NCI-H345 treated with DMSO at 0.1 percent for 48 hours (cell line): ENCODE measurements at regions not wholly inside any gene's neighbourhood (a gene's known extent, or its start where the extent isn't known, plus 50 kb on each side); places are given as distances from the start of the nearest gene placed in this dataset.
"Not testable (repeated sequence)": the region's sequence is repeated elsewhere in the genome, so short reads cannot be mapped to it uniquely, and the experiment has no call there.

Experiments used
- DNase-seq: peaks from one replicate; lab custom pipeline; 2025; ENCODE audit not compliant: unreplicated experiment; lab: John Stamatoyannopoulos, UW

DNA sequence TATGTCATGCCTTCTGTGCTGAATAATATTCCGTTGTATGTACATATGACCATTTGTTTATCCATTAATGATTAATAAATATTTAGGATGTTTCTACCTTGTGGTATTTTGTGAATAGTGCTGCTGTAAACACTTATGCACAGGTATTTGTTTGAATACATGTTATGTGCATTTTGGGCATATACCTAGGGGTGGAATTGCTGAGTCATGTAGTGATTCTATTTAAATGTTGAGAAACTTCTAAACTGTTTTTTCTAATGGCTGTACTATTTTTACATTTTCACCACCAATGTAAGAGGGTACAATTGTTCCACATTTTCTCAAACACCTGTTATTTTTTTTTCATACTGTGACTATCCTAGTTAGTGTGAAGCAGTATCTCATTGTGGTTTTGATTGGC lies 1318.6 kb downstream of the TECRL start:
- DNase-seq: no peak

DNA sequence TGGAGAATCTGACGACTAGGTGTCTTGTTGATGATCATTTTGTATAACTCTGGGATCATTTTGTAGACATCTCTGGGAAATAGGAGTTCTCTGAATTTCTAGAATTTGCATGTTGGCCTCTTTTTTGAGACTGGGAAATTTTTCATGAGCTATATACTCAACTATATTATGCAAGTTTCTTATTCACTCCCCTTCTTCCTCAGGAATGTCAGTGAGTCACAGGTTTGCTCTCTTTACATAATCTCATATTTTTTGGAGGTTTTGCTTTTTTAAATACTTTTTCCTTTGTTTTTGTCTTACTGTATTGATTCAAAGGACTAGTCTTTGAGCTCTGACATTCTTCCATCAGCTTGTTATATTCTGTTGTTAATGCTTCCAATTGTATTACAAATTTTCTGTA lies 1324.2 kb downstream of the TECRL start:
- DNase-seq: no peak

GRCh38 chr4:63080934-63081333 lies 1328.3 kb downstream of the TECRL start:
- DNase-seq: no peak

- no peak for DNase-seq
Measured at GRCh38 chr4:63063760-63064159, 1345.5 kb downstream of the TECRL start.

- DNase-seq: not testable (repeated sequence)
Measured at GRCh38 chr4:63062891-63063290, 1346.4 kb downstream of the TECRL start.

GRCh38 chr4:63049726-63050125 lies 1359.5 kb downstream of the TECRL start:
- no peak for DNase-seq

DNA sequence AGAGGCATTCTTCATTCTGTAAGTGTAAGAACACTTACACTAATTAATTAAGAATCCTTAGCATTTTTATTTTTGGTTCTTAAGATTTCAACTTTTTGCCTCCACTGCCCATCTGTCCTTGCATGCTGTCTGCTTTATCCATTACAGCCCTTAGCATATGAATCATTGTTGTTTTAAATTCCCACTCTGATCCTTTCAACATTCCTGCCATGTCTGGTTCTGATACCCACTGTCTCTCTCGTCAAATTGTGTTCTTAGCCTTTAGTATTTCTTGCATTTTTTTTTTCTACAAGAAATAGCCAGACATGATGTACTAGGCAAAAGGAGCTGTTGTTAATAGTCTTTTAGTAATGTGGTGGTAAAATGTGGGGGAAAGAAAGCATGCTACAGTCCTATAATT lies 1360.0 kb downstream of the TECRL start:
- no peak for DNase-seq

DNA sequence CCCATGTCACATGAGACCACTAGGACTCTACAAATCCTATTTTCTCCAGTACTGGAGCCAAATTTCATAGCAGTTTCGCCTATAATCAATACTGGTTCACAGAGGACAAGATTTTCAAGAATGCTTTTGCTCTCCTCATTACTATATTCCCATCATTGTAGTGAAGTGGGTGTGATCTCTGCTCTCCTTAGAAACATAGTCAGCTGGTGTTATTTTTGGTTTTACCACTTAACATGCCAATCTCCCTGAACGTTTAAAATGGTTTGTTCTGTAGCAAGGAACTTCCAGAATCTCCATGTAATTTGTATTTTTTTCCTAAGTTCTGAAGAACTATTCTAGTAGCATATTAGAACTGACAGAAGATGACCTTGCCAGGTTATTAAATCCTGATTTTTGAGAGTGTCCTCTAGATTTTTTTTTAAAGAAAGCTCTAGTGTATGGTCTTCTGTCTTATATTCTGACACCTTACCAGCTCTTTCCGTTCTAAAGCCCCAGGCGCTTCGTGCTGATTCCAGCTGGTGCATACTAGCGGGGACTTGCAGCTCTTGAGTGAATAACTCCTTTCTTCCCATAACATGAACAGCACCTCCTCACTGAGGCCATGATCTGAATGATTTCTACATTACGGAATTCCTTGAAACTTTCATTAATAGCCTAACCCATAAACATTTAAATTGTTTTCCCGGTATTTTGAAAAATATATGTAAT lies 1372.9 kb downstream of the TECRL start:
- DNase-seq: no peak

DNA sequence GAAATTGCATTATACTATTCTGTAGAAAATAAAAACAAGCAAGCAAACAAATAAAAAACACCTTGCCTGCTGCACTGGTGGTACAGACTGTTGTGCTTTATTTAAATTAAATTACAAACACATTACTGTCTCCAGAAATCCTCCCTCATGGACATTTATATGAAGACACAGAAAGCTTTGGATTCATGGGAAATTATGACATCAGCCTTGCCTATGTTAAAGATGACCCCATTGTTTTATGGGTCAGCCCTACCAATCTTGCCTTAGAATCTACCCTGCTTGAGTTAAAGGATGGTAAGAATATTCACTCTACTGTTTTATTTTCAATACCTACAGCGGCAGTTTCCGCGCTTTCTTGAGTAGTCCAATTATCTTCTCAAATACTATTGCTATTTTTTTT lies 1379.9 kb downstream of the TECRL start:
- DNase-seq: no peak

GRCh38 chr4:63020661-63021060 lies 1388.6 kb downstream of the TECRL start:
- DNase-seq: no peak

DNA sequence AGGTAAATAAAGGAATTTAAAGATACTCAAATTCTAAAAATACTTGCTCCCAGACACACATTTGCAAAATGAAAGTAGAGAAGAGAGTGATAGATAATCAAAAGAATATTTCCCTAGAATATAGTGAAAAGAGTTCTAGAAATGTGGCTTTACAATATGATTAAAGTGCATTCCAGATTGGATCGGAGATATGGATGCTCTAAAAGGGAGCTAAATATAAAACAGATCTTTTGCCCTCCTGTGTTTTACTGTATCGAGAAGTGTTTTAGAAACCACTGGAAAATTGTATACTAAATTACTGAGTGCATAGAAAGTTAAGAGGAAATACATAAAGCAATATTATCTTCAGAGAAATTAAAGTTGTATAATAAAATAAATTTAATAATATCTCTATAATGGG lies 1392.0 kb downstream of the TECRL start:
- DNase-seq: no peak

- no peak for DNase-seq
Measured at GRCh38 chr4:62970846-62971245, 1438.4 kb downstream of the TECRL start.

GRCh38 chr4:62960415-62960814 lies 1448.8 kb downstream of the TECRL start:
- no peak for DNase-seq

DNA sequence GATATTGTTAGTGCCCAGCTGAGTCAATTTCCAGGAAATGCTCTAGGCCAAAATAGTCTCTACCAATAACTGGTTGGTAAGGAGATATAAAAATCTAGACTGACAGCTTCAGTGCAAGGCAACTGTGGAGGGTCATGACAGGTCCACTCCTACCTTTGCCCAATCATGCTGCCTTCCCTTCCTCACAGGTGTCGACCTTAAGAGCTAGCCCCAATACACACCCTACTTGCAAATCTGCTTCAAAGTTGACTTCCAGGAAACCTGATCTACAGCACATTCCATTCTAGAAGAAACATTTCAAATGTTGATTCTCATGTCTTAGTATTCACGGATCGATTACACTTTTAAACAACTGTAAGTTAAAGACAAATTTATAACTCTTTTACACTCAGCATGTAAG lies 1455.5 kb downstream of the TECRL start:
- no peak for DNase-seq

DNA sequence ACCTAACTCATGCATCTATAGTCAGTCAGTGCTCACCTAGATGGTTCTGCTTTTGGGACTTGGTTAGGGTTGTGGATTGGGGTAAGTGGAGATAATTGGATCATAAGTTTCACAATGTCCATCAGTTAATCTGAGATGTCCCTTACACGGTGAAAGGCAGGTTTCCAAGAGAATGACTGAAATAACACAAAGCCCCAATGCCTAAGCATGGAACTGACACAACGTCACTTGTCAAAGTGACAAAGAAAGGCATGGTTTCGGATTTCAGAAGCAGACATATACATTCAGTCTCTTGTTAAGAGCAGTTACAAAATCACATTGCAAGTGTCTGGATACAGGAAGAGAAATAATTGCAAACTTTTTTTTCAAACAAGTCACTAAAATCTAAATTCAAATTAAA lies 1456.9 kb downstream of the TECRL start:
- DNase-seq: no peak

- no peak for DNase-seq
Measured at GRCh38 chr4:62948108-62948507, 1461.1 kb downstream of the TECRL start.

DNA sequence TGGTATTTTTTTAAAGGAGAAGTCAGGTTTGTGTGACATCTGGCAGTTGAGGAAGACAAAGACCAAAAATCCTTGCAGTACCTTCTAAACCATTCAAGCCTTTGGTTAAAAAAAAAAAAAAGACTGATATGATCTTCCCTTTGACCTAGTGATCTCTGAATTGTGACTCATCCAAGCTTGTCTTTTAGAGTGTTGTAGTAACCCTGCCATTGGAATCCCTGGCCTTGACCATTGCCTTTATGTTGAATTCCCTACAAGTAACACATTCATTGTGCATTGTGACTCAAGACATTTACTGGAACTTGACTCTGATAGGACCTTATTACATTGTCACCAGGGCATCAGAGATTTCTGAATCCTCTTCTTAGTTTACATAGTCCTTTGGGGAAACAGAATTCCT lies 1469.0 kb downstream of the TECRL start:
- DNase-seq: no peak

GRCh38 chr4:62930884-62931283 lies 1478.4 kb downstream of the TECRL start:
- no peak for DNase-seq

DNA sequence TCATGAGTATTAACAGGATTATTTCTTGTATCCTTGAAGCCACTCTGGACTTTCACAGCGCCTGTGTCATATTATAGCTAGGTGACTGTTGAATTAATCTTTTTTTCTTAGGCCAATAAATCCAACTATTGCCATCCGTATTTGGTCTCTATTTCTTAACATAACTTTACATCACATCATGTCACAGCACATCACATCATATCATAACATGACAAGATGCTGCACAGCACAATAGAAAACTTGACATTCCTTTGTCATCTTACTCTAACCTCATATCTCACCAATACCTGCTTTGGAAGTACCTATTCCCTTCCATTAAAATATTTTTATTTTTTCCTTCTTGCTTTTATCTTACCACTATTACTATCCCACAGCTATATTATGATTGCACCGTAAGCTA lies 1480.8 kb downstream of the TECRL start:
- DNase-seq: no peak

DNA sequence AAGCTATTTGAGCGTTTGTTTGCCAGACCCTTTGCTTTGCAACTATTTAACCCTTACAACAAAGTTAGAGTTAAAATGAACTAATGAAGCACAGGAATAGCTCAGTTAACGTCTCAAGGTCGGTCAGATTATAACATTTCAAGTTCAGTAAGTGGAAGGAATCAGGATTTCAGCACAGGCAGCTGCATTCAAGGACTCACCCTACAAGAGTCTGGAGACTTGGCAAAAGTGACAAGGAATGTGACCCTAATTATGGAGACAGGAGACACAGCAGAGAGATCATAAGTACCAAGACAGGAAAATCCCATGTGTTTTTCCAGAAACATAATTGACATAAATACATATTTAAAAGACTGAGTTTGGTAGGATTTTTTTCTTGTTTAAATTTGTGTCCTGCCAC lies 1481.7 kb downstream of the TECRL start:
- DNase-seq: no peak

DNA sequence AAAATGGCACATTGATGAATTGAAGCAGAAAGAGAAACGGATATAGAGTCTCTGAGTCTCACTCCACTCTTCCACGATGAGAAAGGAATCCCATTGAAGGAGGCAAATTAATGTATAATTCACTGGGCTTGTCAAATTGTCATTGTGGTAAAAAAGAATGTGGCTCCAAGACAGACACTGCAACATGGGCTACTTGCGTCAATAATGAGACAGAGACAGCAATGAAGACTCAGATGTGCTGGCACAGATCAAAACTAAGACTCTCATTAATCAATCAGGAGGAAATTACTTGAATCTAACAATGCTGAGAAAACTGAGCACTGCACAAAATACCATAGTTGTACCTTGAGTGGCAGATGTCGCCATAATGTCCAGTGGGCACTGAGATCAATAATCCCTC lies 1485.5 kb downstream of the TECRL start:
- DNase-seq: no peak

- no peak for DNase-seq
Measured at GRCh38 chr4:62917649-62918048, 1491.6 kb downstream of the TECRL start.

DNA sequence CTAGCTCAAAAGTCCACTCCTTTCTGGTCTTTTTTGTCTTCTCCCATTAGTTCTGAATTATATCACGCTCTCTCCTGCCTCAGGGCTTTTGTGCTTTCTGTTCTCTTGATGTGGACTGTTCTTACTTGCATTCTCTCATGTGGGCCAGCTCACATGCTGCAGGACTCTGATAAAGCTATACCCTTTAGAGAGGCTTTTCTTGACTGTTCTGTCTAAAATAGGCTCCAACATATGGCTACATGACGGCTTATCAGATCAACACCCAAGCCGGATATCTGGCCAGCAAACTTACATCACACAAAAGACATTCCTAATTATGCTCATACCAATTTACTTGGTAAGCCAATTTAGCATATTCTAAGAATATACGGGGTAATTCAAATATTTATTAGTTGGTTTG lies 1494.5 kb downstream of the TECRL start:
- no peak for DNase-seq
